SK-N-SH treated with all-trans-retinoic acid at 6 μM for 48 hours (cell line): ENCODE measurements at regions not wholly inside any gene's neighbourhood (a gene's known extent, or its start where the extent isn't known, plus 50 kb on each side); places are given as distances from the start of the nearest gene placed in this dataset.

Experiments used
- ARNTL ChIP-seq: fragments of 450-650 bp; formaldehyde crosslinking; IDR thresholded peaks from 2 replicates; pipeline ENCODE4 v1.5.0; 2020; ENCODE audit warnings: low read depth, mild to moderate bottlenecking, moderate library complexity, borderline replicate concordance
- ESRRG ChIP-seq: fragments of 250-450 bp; sonication (Bioruptor Pico); IDR thresholded peaks from 2 replicates; pipeline ENCODE4 v1.6.1; 2021; ENCODE audit warnings: mild to moderate bottlenecking
- PATZ1 ChIP-seq: fragments of 250-450 bp; sonication (Bioruptor Pico); IDR thresholded peaks from 2 replicates; pipeline ENCODE4 v1.8.0; 2020; ENCODE audit warnings: mild to moderate bottlenecking, moderate library complexity, borderline replicate concordance
- TOX ChIP-seq: fragments of 250-450 bp; sonication (Bioruptor Pico); IDR thresholded peaks from 2 replicates; pipeline ENCODE4 v1.8.0; 2021; ENCODE audit warnings: mild to moderate bottlenecking, moderate library complexity, borderline replicate concordance
- ZFP30 ChIP-seq: fragments of 450-650 bp; formaldehyde crosslinking; IDR thresholded peaks from 2 replicates; pipeline ENCODE4 v1.5.0; 2022; ENCODE audit warnings: mild to moderate bottlenecking, moderate library complexity
- ZNF565 ChIP-seq: fragments of 450-650 bp; formaldehyde crosslinking; conservative IDR thresholded peaks from 2 replicates; pipeline ENCODE4 v1.5.0; 2020; ENCODE audit warnings: low read depth, mild to moderate bottlenecking, moderate library complexity
- ZNF70 ChIP-seq: fragments of 450-650 bp; formaldehyde crosslinking; IDR thresholded peaks from 2 replicates; pipeline ENCODE4 v1.5.0; 2020; ENCODE audit warnings: mild to moderate bottlenecking, moderate library complexity
- TF ChIP-seq, protein P1 (sequence below): fragments of 250-450 bp; sonication (Bioruptor Pico); IDR thresholded peaks from 2 replicates; pipeline ENCODE4 v1.5.1; 2020; ENCODE audit warnings: low read depth, mild to moderate bottlenecking, moderate library complexity

GRCh38 chr3:139135657-139136056 is 91.0 kb upstream of the PRR23C start:
- TF ChIP-seq ZNF565 (CRISPR knock-in tag), result no peak
- no peak for TF ChIP-seq ZNF70
- TF ChIP-seq ARNTL (CRISPR knock-in tag), result no peak
- TF ChIP-seq PATZ1 (CRISPR knock-in tag), result no peak
- no peak for TF ChIP-seq TOX
- no peak for TF ChIP-seq ZFP30
- TF ChIP-seq, protein P1, sequence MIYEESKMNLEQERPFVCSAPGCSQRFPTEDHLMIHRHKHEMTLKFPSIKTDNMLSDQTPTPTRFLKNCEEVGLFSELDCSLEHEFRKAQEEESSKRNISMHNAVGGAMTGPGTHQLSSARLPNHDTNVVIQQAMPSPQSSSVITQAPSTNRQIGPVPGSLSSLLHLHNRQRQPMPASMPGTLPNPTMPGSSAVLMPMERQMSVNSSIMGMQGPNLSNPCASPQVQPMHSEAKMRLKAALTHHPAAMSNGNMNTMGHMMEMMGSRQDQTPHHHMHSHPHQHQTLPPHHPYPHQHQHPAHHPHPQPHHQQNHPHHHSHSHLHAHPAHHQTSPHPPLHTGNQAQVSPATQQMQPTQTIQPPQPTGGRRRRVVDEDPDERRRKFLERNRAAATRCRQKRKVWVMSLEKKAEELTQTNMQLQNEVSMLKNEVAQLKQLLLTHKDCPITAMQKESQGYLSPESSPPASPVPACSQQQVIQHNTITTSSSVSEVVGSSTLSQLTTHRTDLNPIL (CRISPR knock-in tag), result no peak
- no peak for TF ChIP-seq ESRRG (CRISPR knock-in tag)
